ENCODE measurements at regions not wholly inside any gene's neighbourhood (a gene's known extent, or its start where the extent isn't known, plus 50 kb on each side); places are given as distances from the start of the nearest gene placed in this dataset.

DNA sequence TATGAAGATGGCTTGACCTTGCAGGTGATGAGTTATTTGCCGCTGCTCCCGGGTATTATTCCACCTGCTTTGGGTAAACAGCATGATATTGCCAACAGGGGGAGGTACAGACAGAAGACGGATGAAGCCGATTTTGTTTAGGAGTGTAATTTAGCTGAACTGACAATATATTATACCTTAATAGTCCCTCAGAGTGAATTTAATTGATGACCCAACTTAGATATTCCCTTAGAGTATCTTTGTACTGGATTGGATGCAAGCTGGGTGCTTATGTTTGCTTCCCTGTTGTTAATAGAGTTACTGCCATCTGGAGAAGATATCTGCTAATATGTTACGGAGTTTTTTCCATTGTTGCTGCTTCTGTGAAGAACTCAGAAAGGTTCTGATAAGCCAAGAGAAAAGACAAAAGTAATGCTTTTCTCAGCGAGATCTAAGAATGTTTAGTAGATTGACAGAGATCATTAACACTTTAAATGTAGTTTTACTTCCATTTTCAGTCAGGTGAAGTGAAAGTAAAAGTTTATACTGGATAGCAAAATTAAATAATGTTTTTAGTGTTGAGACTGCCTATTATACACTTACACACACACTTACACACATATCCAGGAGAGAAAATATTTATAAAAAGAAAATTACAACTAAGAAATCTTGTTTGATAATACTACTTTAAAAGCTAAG is 2220.8 kb upstream of the PCDH20 start:
- DNase-seq (ENCODE audit: low read depth, low spot score) (peak; percentile 8), FAIRE-seq (peak; percentile 7), ATAC-seq (peak; percentile 77)
- H3K27me3 ChIP-seq (replicated peaks in 1 of 2; ENCODE audit: control insufficient read depth in 2 of 2, insufficient read depth in 2 of 2, low read length in 1 of 2): no peaks in the 10 kb centered on the region
- no peaks in the 10 kb centered on the region for H3K4me1 ChIP-seq (ENCODE audit: control insufficient read depth, insufficient read depth, low read length)
- ChIA-PET CTCF (interaction anchor here (1.0 to 1.3 kb wide), 2 partner anchors 8 to 11 kb away, joined by 3 read pairs; no protein-coding TSS in a partner anchor), RAD21 (ENCODE audit: unreplicated experiment) (no interaction called here), SMC1A (ENCODE audit: uncharacterized antibody, unreplicated experiment) (interaction anchor here (0.6 to 2.3 kb wide), 3 partner anchors 9 to 1162 kb away, joined by 3 to 8 read pairs (median 3); no protein-coding TSS in a partner anchor), POLR2A (no interaction called here)
- WGBS (ENCODE audit: insufficient coverage, insufficient replicate concordance, low lambda C conversion rate, missing lambda C conversion rate): 57% methylated on average over 6 of the region's 6 CpGs
- no peaks in the 10 kb centered on the region for H3K36me3 ChIP-seq (ENCODE audit: control insufficient read depth in 2 of 2, insufficient read depth in 2 of 2, low read length in 1 of 2)
- H2AFZ ChIP-seq (ENCODE audit: control insufficient read depth, low read depth, low read length): peak overlapping the region; percentile 90
- H3K27ac ChIP-seq (ENCODE audit: control insufficient read depth, insufficient read depth): 0 out of 2 replicates have a peak overlapping the region, but pooled peaks have one; percentile 18
- intact Hi-C loops (cut with micrococcal nuclease; ENCODE audit: unreplicated experiment) (no loop called here), in situ Hi-C loops (cut with MboI) (no loop called here)
- H3K9me3 ChIP-seq (replicated peaks; ENCODE audit: control insufficient read depth, insufficient read depth, low read length): no peaks in the 10 kb centered on the region
- BruUV-seq (replicated peaks): no TSS peak
- peak overlapping the region; percentile 51 for H3K4me3 ChIP-seq
- H3K9ac ChIP-seq (ENCODE audit: control insufficient read depth, insufficient read depth, low read length): peak overlapping the region; percentile 46
- peak overlapping the region; percentile 59 for H3K4me2 ChIP-seq (ENCODE audit: control insufficient read depth, insufficient read depth)
- H4K20me1 ChIP-seq (ENCODE audit: control insufficient read depth, insufficient read depth): no peaks in the 10 kb centered on the region
- no peaks in the 10 kb centered on the region for H3K79me2 ChIP-seq (ENCODE audit: control insufficient read depth, insufficient read depth, low read length)
- TF ChIP-seq KAT2A (conservative IDR thresholded peaks at IDR 0.05; ENCODE audit: control insufficient read depth, low read depth, low read length) (no peak), TBL1XR1 (IDR thresholded peaks at IDR 0.05; ENCODE audit: low read depth, low read length) (no peak), RAD51 (IDR thresholded peaks at IDR 0.05) (no peak), FOXK2 (IDR thresholded peaks at IDR 0.05) (no peak), FOS (IDR thresholded peaks at IDR 0.05; ENCODE audit: borderline replicate concordance, extremely low read depth, insufficient read length) (no peak), MXI1 (IDR thresholded peaks at IDR 0.05; ENCODE audit: low read depth, low read length) (no peak), ZNF217 (IDR thresholded peaks at IDR 0.05) (no peak), RCOR1 (conservative IDR thresholded peaks at IDR 0.05; ENCODE audit: low read depth, low read length) (no peak), PKNOX1 (IDR thresholded peaks at IDR 0.05) (peak; percentile 83), KLF5 (IDR thresholded peaks at IDR 0.05; ENCODE audit: partially characterized antibody) (no peak), PML (IDR thresholded peaks at IDR 0.05; ENCODE audit: low read length) (no peak), SMARCA5 (IDR thresholded peaks at IDR 0.05) (0 out of 2 replicates have a peak, but pooled peaks have one; percentile 17), MLLT1 (IDR thresholded peaks at IDR 0.05) (peak; percentile 33; the same call in 1 of the 2 replicates), CREB1 (IDR thresholded peaks at IDR 0.05; ENCODE audit: low read depth) (no peak), POU2F2 (IDR thresholded peaks at IDR 0.05; ENCODE audit: borderline replicate concordance, low read depth, low read length) (no peak)
- TF ChIP-seq, protein P1, sequence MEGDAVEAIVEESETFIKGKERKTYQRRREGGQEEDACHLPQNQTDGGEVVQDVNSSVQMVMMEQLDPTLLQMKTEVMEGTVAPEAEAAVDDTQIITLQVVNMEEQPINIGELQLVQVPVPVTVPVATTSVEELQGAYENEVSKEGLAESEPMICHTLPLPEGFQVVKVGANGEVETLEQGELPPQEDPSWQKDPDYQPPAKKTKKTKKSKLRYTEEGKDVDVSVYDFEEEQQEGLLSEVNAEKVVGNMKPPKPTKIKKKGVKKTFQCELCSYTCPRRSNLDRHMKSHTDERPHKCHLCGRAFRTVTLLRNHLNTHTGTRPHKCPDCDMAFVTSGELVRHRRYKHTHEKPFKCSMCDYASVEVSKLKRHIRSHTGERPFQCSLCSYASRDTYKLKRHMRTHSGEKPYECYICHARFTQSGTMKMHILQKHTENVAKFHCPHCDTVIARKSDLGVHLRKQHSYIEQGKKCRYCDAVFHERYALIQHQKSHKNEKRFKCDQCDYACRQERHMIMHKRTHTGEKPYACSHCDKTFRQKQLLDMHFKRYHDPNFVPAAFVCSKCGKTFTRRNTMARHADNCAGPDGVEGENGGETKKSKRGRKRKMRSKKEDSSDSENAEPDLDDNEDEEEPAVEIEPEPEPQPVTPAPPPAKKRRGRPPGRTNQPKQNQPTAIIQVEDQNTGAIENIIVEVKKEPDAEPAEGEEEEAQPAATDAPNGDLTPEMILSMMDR (IDR thresholded peaks at IDR 0.05 in 2 of 3, conservative IDR thresholded peaks at IDR 0.05 in 1 of 3; ENCODE audit: control insufficient read depth in 2 of 3, extremely low read depth in 1 of 3, insufficient read depth in 1 of 3, low read depth in 3 of 3, low read length in 3 of 3): peak; percentile 8 to 31 (median 9); a peak in 3 of 6 replicates
- TF ChIP-seq, protein P2, sequence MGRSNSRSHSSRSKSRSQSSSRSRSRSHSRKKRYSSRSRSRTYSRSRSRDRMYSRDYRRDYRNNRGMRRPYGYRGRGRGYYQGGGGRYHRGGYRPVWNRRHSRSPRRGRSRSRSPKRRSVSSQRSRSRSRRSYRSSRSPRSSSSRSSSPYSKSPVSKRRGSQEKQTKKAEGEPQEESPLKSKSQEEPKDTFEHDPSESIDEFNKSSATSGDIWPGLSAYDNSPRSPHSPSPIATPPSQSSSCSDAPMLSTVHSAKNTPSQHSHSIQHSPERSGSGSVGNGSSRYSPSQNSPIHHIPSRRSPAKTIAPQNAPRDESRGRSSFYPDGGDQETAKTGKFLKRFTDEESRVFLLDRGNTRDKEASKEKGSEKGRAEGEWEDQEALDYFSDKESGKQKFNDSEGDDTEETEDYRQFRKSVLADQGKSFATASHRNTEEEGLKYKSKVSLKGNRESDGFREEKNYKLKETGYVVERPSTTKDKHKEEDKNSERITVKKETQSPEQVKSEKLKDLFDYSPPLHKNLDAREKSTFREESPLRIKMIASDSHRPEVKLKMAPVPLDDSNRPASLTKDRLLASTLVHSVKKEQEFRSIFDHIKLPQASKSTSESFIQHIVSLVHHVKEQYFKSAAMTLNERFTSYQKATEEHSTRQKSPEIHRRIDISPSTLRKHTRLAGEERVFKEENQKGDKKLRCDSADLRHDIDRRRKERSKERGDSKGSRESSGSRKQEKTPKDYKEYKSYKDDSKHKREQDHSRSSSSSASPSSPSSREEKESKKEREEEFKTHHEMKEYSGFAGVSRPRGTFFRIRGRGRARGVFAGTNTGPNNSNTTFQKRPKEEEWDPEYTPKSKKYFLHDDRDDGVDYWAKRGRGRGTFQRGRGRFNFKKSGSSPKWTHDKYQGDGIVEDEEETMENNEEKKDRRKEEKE (IDR thresholded peaks at IDR 0.05): peak; percentile 50; the same call in 1 of the 2 replicates
